ENCODE measurements at regions not wholly inside any gene's neighbourhood (a gene's known extent, or its start where the extent isn't known, plus 50 kb on each side); places are given as distances from the start of the nearest gene placed in this dataset.
"Not testable (repeated sequence)": the region's sequence is repeated elsewhere in the genome, so short reads cannot be mapped to it uniquely, and the experiment has no call there.

DNA sequence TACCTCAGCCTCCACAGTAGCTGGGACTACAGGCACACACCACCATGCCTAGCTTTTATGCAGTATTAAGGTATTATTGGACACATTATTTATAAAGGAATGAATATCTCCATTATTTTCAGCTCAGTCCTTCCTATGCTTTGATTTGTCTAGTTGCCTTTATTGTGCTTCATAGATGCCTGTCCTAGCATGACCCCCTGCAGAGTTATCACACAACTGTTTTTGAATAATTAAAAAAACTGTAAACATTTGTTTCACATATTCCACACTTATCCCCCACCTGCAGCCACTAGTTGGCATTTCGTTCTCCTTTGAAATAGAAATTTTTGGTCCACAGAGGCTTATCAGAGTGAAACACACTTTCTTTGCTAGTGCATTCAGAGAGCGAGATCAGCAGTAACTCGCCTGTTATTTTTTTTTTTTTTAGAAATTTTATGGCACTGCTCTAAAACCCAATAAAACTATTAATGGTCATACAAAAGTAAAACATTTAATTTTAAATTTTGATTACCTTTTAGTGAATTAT, 151.8 kb upstream of the RASA1 start:
- DNase-seq, result no peak

DNA sequence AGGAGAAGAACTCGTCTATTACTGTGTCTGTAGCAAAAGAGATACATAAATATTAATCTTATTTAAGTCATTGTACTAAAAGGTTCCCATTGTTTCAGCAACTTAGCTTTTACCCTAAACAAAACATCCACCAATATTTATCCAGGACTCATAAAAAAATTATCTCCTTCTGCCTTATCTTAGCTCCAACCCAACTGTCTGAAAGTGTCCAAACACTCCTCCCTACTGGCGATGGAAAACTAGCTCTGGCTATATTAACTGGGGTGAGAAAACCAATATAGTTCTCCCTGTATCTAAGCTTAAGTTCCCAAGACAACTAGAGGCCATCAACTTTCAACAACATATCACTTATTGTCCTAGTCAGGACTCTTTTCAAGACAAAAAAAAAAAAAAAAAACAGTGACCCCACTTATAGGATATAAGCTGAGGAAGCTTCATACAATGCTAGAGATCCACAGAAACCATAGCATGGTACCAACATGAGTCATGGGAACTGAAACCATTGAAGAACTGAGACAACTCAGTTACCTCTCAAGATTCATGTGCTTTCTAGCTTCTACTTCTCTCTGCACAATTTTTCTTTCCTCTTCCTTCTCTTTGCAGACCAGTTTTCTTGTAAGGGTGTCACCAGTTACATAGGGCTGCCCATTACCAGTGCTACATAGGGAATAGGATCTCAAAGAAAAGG, 150.7 kb upstream of the RASA1 start:
- no peak for DNase-seq

DNA sequence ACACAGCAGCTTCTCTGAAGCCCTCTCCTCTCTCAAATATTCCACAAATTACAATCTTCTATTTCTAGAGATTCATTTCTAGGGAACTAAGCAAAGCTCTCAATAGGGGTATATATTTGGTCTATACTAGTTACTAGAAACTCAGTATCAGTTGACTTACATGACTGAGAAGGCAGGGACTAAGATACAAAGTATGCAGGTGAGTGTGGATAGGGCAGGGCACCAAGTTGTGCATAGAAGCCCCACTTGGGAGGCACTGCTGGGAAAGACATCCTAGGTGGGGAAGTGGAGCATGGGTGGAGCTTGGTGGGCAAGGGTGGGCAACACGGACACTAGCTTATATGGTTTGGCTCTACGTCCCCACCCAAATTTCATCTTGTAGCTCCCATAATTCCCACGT, 148.1 kb upstream of the RASA1 start:
- no peak for DNase-seq

DNA sequence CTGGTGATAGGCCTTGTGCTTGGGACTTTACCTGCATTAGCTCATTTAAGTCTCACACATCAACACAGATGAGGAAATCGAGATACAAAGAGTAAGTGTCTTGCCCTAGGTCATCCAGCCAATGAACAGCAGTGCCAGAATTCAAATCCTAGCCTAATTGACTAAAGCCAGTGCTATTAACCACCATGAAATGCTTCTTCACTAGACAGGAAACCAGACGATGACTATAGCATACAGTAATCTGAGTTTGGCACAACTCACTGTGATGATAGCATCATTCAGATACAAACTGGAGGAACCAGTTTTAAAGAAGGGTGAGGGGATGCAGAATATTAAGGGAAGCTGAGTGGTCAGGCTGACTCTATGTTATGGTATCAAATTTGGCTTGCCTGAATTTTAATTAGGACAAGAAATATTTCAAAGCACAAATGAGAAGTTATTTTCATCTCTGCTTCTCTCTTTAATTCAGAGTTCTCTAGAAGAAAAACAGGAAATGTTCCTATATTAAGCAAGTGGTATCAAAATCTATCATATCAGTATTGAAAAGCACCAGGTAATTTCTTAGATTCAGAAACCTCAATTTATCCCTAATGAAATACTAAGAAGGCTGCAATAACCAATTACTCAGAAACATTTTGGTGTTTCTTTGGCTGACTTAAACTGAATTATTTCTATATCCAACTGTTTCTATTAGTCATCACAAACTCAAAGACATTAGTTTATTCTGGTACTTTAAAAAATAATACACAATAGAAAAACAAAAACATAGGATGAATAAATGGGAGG, 147.0 kb upstream of the RASA1 start:
- no peak for DNase-seq

DNA sequence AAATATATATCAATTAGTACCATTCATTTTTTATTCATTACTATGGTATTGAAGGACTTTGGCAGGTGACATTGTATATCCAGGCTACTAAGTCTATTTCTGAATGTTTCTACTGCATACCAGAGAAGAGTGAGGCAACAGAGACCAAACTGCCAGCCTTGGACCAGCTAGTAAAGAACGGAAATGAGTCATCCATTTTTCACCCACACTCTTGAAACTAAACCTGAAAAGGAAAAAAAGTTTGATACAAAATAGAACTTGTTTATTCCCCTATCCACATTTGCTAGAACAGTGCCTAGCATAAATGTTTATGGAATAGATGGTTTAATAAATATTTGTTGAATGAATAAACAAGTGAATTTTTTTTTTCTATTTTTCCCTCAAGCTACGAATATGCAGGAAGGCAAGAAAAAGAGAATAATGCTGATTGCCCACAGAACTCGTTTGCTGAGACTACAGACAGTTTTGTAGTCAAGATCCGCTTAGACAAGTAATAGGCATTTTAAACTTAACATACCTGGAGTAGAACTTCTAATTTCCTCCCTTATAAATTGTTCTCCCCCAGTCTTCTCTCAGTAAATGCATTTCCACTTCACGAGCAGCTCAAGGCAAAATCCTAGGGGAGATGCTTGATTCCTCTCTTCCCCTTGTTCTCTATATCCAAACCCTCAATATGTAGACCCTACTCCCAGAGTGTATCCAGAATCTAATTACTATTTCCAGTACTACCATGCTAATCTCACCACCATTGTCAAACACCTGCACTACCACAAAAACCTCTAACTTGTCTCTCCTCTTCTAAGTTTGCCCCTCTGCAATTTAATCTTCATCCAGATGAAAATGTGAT, 146.2 kb upstream of the RASA1 start:
- DNase-seq, result no peak

DNA sequence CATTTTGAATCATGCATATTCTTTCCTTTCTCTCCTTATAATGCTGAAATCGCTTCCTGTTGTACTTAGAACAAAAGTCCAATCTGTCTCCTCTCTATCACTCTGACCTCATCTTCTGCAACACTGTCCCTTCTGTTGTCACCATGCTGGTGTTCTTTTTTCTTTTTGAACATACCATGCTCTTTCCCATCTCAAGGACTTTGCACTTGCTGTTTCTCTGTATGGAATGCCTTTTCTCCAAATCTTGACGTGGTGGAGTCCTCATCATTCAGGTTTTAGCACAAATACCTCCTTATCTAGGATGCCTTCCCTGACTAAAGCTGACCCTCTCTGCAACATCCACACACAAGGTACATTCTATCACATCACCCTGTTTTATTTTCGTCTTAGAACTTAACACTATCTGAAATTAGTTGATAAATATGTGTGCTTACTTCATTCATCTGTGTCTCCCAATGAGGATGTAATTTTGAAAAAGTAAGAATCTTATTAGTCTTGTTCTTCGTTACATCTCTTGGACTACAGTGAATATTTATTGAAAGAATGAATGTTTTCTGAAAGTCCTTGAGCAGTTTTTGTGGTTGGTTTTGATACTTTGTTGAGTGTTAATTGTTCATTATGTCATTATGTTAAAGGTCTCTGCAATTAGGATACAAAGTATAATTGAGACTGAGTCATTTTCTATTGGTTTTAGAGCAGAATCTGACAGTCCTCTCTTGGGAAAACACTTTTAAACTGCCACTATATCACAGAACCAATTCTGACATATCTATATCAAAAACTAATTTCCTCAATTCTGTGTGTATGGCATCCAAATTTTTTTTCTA, 145.3 kb upstream of the RASA1 start:
- DNase-seq, result no peak

DNA sequence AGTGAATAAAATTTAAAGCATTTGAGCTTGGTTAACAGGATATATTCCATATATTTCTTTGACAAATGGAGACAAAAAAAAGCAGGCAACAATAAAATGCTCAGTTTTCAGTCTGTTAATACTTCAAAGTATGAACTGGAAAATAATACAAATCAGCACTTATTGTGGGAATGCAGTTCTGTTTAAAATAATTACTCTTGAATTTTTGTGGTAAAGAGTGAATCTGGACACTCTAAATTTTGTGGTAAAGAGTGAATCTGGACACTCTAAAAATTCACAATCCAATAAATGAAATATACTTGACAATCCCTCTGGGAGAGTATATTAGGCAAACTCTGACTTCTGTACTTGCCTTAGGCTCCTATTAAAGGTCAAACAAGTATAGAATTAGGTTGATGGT, 141.9 kb upstream of the RASA1 start:
- no peak for DNase-seq

DNA sequence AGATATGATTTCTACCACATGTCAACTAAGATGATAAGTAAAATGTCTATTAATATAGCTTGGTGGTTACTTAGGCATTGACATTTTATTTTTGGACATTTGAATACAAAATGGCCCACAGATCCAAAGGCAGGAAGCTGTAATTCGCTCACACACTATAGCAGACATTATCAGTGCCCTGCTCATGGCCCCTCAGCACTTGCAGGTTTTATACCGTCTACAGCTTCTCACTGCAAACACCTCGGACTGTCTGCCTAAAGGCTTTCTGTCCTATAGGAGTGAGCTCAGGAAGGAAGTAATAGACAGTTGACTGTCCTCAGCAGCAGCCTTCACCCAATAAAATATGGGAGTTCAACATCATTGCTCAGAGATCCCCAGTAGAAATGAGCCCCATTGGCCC, 140.8 kb upstream of the RASA1 start:
- no peak for DNase-seq

DNA sequence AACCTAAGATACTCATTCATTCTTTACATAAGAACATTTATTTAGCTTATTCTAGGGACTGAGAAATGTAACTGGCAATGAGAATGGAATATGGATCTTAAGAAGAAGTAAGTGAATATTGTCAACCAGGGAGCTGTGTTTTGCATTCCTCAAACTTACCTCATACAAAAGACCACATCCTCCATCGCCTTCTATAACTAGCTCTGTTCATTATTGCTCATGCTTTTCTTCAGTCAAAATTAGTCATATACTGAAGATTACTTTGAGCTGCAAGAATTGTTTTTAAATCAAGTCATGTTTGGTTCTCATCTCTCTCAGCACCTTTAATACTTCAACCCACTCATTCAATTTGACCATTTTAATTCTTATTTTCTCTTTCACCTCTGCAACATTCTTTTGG, 140.3 kb upstream of the RASA1 start:
- DNase-seq, result no peak

DNA sequence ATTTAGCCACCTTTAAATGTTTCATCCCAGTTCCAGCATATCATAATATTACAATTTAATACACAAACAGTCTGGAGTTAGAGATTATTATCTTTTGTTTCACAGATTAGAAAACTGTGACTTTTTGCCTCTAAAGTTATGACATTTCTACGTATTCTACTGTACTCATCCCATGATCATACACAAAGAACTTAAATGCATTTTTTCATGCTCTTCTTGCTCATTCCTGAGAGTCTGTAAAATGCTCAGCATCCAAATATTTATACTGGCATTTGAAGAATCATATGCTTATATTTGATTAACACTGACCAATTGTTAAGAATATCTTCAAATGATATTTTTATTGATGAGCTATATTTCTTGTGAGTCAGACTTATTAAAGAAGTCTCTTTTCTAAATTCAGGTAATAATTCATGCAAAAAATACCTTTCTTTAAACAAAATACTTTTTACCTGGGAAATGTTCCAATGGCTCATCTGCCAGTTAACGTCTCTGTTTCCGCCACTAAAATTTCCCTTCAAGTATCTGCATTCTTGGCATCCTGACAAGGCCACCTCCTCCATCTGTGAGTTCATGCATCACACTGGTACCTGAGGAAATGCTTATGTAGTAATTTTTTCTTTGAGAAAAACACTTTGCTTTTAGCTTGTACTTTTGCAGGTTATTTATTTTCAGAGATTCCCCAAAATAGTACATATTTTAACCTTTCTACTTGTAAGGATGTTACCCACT, 139.6 kb upstream of the RASA1 start:
- no peak for DNase-seq

DNA sequence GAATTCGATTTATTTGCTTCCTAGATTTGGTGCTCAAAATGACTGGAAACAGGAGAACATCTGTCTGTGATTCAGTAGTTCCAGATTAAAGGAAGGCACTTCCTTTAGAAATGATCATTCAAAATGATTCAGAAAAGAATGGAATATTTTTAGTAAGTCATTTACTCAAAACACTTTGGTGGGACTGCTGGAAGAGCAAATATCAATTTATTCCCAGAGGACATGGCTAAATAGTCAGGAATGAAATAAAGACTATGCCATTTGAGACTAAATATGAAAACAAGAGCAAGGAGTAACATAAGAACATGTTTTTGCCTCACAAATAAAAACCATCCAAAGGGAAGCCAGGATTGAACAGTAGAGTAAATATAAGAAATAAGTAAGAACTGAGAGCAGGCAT, 138.6 kb upstream of the RASA1 start:
- DNase-seq, result no peak

DNA sequence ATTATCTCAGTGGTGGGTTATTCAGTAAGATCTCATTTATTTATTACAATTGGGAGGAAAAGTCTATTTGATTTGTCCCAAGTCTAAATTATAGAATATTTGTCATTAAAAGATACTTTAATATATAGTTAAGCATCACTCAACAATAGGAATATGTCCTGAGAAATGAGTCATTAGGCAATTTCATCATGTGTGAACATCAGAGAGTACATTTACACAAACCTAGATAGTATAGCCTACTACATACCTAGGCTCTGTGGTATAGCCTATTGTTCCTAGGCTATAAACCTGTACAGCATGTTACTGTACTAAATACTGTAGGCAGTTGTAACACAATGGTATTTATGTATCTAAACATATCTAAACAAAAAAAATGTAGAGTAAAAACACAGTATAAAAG, 135.0 kb upstream of the RASA1 start:
- DNase-seq, result no peak

DNA sequence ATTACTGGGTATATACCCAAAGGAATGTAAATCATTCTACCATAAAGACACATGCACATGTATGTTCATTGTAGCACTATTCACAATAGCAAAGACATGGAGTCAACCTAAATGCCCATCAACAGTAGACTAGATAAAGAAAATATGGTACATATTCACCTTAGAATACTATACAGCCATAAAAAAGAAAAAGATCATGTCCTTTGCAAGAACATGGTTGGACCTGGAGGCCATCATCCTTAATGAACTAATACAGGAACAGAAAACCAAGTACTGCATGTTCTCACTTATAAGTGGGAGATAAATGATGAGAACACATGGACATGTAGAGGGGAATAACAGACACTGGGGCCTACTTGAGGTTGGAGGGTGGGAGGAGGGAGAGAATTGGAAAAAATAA, 133.2 kb upstream of the RASA1 start:
- not testable (repeated sequence) for DNase-seq

DNA sequence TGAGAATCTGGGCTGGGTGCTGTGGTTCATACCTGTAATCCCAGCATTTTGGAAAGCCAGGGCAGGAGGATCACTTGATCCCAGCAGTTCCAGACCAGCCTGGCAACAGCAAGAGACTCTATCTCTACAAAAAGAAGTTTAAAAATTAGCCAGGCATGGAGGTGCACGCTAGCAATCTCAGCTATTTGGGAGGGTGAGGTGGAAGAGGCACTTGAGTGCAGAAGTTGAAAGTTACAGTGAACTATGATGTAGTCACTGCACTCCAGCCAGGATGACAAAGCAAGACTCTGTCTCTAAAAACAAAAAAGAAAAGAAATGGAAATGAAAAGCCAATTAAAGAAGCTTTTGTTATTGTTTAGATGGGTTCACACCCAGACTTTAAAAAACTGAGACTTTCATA, 131.6 kb upstream of the RASA1 start:
- DNase-seq, result no peak

DNA sequence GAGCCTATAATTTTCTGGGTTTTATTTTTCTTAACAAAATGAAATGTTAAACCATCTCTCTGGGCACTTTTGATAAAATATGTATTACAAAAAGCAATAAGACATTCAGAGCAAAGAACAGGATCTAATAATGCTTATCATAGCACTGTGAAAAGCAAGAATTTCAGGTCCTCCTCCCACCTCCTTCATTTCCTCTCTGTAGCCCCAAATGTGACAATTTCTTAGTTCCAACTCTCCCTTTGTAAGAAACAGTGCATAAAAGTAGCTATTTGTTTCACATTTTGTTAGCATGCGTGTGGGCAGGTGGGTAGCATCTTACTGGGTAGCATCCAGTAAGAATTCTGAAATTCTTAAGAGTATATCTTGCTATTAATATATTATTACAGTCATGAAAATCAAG, 130.9 kb upstream of the RASA1 start:
- DNase-seq, result no peak

DNA sequence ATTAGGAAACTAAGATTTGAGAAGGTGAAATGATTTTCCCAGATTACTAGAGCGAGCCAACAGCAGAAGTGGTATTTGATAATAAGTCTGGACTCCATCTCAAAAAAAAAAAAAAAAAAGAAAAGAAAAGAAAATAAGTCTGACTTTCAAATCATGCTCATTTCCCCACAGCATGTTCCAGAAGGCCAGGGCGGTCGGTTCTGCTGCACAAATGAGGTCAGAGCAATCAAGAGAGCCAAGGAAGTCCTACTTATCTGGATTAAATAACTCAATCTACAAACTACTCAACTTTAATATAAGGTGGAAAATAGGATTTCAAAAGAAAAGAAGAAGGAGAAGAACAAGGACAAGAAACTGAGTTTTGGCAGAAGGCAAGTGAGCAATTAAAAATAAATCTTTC, 130.4 kb upstream of the RASA1 start:
- no peak for DNase-seq

DNA sequence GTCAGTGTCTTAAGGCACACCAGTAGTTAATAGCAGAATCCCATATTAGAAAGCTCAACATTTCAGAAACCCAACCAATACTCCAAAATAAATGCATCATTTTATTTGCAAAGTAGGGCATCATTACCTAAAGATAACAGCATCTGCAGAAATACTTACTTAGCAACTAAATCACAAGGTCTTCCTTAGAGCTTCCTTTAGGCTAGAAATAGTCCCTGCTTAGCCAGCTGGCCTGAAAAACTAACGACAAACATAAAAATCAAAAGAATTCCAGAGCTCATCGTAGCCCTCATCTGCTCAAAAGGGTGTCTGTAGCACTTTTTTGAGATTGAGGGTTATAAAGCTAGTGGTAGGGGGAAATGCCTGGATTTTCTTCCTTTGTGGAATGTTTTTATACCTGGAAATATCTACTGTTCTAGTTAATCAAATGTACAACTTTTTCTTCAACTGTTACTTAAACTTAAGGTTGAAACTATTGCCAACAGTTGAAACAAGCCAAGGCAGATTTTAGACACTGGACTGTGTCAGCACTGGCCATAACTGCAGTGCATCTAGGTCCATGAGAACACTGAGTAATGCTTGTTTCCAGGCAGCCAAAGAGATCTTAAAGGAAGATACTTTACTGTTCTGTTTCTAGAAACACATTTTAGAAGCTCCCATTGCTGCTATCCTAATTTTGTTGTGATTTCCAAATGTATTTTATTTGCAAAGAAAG, 129.4 kb upstream of the RASA1 start:
- no peak for DNase-seq

DNA sequence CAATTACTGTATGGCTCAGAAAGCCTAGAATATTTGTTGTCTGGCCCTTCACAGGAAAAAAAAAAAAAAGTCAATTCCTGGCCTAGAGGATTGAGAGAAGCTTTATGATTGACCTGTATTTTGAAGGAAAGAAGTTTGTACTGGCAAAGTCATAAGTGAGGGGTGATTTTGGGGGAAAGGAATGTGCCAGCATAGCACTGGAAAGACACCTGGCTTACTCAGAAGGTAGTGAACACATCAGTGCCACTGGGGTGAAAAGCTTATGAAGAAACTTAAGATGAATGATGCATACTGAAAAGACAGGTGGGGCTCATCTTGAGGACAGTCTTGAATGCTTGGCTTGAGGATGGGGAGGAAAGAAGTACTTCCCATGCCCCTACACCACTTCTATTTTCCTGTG, 127.9 kb upstream of the RASA1 start:
- no peak for DNase-seq

DNA sequence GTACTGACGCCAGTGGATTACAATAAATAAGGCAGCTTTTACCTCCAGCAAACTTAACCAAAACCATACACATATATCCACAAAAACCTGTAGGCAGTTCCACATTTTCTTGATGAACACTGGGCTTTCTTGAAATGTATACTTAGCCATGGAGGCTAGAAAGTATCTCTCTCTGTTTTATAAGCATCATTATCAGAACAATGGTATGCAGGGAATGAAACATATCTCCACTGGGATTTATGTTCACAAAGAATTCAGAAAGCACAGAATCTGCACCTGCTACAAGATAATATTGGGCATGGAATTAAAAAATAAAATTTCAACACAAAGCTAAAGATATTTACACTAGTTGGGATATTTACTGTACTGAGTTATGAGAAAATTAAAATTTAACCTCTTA, 126.1 kb upstream of the RASA1 start:
- no peak for DNase-seq

DNA sequence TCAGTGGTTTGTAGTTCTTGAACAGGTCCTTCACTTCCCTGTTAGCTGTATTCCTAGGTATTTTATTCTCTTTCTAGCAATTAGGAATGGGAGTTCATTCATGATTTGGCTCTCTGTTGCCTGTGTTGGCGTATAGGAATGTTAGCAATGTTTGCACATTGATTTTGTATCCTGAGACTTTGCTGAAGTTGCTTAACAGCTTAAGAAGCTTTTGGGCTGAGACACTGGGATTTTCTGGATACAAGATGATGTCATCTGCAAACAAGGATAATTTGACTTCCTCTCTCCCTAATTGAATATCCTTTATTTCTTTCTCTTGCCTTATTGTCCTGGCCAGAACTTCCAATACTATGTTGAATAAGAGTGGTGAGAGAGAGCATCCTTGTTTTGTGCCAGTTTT, 121.8 kb upstream of the RASA1 start:
- DNase-seq, result not testable (repeated sequence)

DNA sequence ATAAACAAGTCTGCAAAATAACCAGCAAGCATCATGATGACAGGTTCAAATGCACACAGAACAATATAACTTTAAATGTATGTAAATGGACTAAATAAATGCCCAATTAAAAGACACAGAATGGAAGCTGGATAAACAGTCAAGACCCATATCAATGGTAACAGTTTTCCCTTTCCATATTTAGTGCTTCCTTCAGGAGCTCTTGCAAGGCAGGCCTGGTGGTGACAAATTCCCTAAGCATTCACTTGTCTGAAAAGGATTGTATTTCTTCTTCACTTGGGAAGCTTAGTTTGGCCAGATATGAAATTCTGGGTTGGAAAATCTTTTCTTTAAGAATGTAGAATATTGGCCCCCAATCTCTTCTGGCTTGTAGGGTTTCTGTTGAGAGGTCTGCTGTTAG, 120.2 kb upstream of the RASA1 start:
- DNase-seq, result no peak

All from NCI-H526 treated with DMSO at 0.1 percent for 48 hours (cell line).